HCT116 (cell line): ENCODE measurements at regions not wholly inside any gene's neighbourhood (a gene's known extent, or its start where the extent isn't known, plus 50 kb on each side); places are given as distances from the start of the nearest gene placed in this dataset.

Experiments
- ATAC-seq: fragments of 200-7000 bp; cut with Tn5 transposase; 2 replicates; pipeline ENCODE4 v1.9.1; 2020; ENCODE audit warnings: mild to moderate bottlenecking, moderate library complexity
- BruUV-seq: library from RNA; stranded (reverse); fragments of 400-500 nt; replicated peaks from 2 replicates; lab custom pipeline; 2021; lab: Mats Ljungman, UMichigan
- CTCF ChIA-PET: fragments of 300-600 bp; sonication (Branson Sonifier 250); formaldehyde crosslinking; loops from one replicate; lab custom pipeline; 2021; ENCODE audit warnings: antibody characterized with exemption; lab: Charles Lee
- POLR2A ChIA-PET: fragments of 300-600, 350-600 bp; sonication (Branson Sonifier 250); formaldehyde crosslinking; loops from one replicate; lab custom pipeline; 2021; ENCODE audit warnings: antibody characterized with exemption; lab: Charles Lee
- RAD21 ChIA-PET, 2 experiments: fragments of 300-600 bp; sonication (Branson Sonifier 250); formaldehyde crosslinking; loops; one replicate each; lab custom pipeline; 2023; ENCODE audit warnings: low total read pairs in 2 of 2; ENCODE audit not compliant: uncharacterized antibody in 2 of 2, unreplicated experiment in 2 of 2, low non-redundant PET in 1 of 2; lab: Charles Lee
- DNase-seq: peaks from one replicate; pipeline ENCODE4 v3.0.0-alpha.2; 2010; ENCODE audit warnings: low read depth, low spot score
- H2AFZ ChIP-seq: fragments of 200-600 bp; shearing (Covaris generic), sonication (generic); 2 replicates; pipeline ENCODE4 v1.6.1; 2017; ENCODE audit warnings: low read depth, mixed run types, mixed read lengths, antibody characterized with exemption, low read length; ENCODE audit not compliant: poor library complexity, severe bottlenecking
- H3K27ac ChIP-seq: 2 replicates; pipeline ENCODE4 v1.5.1; 2012; ENCODE audit warnings: low read depth, low read length
- H3K27me3 ChIP-seq: fragments of 200-600 bp; sonication (generic); 2 replicates; pipeline ENCODE4 v1.6.1; 2016; ENCODE audit warnings: mixed run types, low read length, mixed read lengths; ENCODE audit not compliant: insufficient read depth
- H3K36me3 ChIP-seq, 2 experiments: fragments of 200-500 bp in 1 of 2; fragments of 200-600 bp in 1 of 2; sonication (Bioruptor generic) in 1 of 2; sonication (generic) in 1 of 2; 2 replicates each; pipeline versions ENCODE4 v1.5.1 to v1.6.1; 2014 to 2016; ENCODE audit warnings: low read length in 2 of 2, inconsistent platforms in 1 of 2, mixed read lengths in 1 of 2, mixed run types in 1 of 2; ENCODE audit not compliant: insufficient read depth in 2 of 2, control insufficient read depth in 1 of 2
- H3K4me1 ChIP-seq, 2 experiments: fragments of 200-600 bp in 1 of 2; sonication (generic) in 1 of 2; 2 replicates each; pipeline versions ENCODE4 v1.5.1 to v1.6.1; 2012 to 2017; ENCODE audit warnings: low read length in 2 of 2, inconsistent platforms in 1 of 2, mild to moderate bottlenecking in 1 of 2, mixed read lengths in 1 of 2, mixed run types in 1 of 2, moderate library complexity in 1 of 2; ENCODE audit not compliant: insufficient read depth in 2 of 2, control insufficient read depth in 1 of 2
- H3K4me2 ChIP-seq: fragments of 200-600 bp; sonication (generic); 2 replicates; pipeline ENCODE4 v1.6.1; 2017; ENCODE audit warnings: mixed run types, low read length, mixed read lengths
- H3K4me3 ChIP-seq, 2 experiments: fragments of 200-600 bp in 1 of 2; sonication (generic) in 1 of 2; replicated peaks in 1 of 2; 2 replicates each; pipeline ENCODE4 v1.5.1; 2011 to 2016; ENCODE audit warnings: low read length in 2 of 2, control low read depth in 1 of 2, low read depth in 1 of 2, mild to moderate bottlenecking in 1 of 2, mixed read lengths in 1 of 2, mixed run types in 1 of 2
- H3K79me2 ChIP-seq: fragments of 200-600 bp; sonication (generic); 2 replicates; pipeline ENCODE4 v1.6.1; 2017; ENCODE audit warnings: mild to moderate bottlenecking, mixed run types, low read length, moderate library complexity, mixed read lengths; ENCODE audit not compliant: insufficient read depth
- H3K9ac ChIP-seq: fragments of 200-600 bp; sonication (generic); 2 replicates; pipeline ENCODE4 v1.6.1; 2016; ENCODE audit warnings: low read length, mixed read lengths
- H3K9me2 ChIP-seq: fragments of 200-600 bp; sonication (generic), shearing (Covaris generic); 2 replicates; pipeline ENCODE4 v1.6.1; 2017; ENCODE audit warnings: mixed run types, mild to moderate bottlenecking, moderate library complexity; ENCODE audit not compliant: insufficient read depth
- H3K9me3 ChIP-seq, 2 experiments: fragments of 200-500 bp in 1 of 2; fragments of 200-600 bp in 1 of 2; sonication (Bioruptor generic) in 1 of 2; sonication (generic) in 1 of 2; 2 replicates each; pipeline ENCODE4 v1.6.1; 2014 to 2017; ENCODE audit warnings: low read length in 2 of 2, mixed read lengths in 2 of 2, inconsistent platforms in 1 of 2, low read depth in 1 of 2, mild to moderate bottlenecking in 1 of 2, mixed run types in 1 of 2, moderate library complexity in 1 of 2; ENCODE audit not compliant: control insufficient read depth in 1 of 2, insufficient read depth in 1 of 2
- H4K20me1 ChIP-seq: fragments of 200-600 bp; sonication (generic), shearing (Covaris generic); 2 replicates; pipeline ENCODE4 v1.6.1; 2017; ENCODE audit warnings: mixed run types, mild to moderate bottlenecking, moderate library complexity; ENCODE audit not compliant: insufficient read depth
- CBX3 ChIP-seq: IDR thresholded peaks from 2 replicates; pipeline ENCODE4 v1.6.1; 2012; ENCODE audit warnings: low read depth
- ELF1 ChIP-seq: IDR thresholded peaks from 2 replicates; pipeline ENCODE4 v1.6.1; 2012; ENCODE audit warnings: low read depth, borderline replicate concordance
- FOSL1 ChIP-seq: IDR thresholded peaks from 2 replicates; pipeline ENCODE4 v1.6.1; 2012; ENCODE audit warnings: low read depth
- POLR2AphosphoS5 ChIP-seq: IDR thresholded peaks from 2 replicates; pipeline ENCODE4 v1.6.1; 2011; ENCODE audit warnings: mild to moderate bottlenecking, low read depth, low read length, moderate library complexity
- SP1 ChIP-seq: IDR thresholded peaks from 2 replicates; pipeline ENCODE4 v1.6.1; 2012; ENCODE audit warnings: low read depth
- SRF ChIP-seq: IDR thresholded peaks from 2 replicates; pipeline ENCODE4 v1.6.1; 2012; ENCODE audit warnings: low read depth
- YY1 ChIP-seq: IDR thresholded peaks from 2 replicates; pipeline ENCODE4 v1.6.1; 2011; ENCODE audit warnings: low read length, low read depth, moderate library complexity, mild to moderate bottlenecking; ENCODE audit not compliant: insufficient replicate concordance; ENCODE audit errors: extremely low read depth
- ZFX ChIP-seq: fragments of 450-650 bp; IDR thresholded peaks from 2 replicates; pipeline ENCODE4 v1.6.1; 2017
- intact Hi-C: fragments of 100-400 bp; cut with micrococcal nuclease; formaldehyde crosslinking; loops from 2 replicates; pipeline ENCODE4 v1.10.0; 2022
- TF ChIP-seq, protein P1 (sequence below): IDR thresholded peaks from 2 replicates; pipeline ENCODE4 v1.6.1; 2012
- TF ChIP-seq, protein P2 (sequence below): IDR thresholded peaks from 2 replicates; pipeline ENCODE4 v1.6.1; 2012

DNA sequence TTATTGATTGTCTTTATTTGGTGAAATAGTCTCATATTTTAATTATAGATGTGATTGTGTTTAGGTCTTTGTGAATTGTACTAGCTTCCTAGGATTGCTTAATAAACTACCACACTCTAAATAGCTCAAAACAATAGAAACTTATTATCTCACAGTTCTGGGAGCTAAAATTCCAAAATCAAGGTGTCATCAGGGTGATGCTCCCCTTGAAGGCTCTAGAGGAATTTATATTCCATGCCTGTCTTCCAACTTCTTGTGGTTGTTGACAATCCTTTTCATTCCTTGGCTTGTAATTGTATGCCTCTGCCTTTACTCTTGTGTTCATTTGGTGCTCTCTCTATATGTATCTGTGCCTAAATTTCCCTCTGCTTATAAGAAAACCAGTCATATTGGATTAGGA is 155.3 kb upstream of the AKR1E2 start:
- Histone ChIP-seq H3K4me3 (peak overlapping the region in 1 of 2 experiments; percentile 47; a peak in 1 of 4 replicates), H2AFZ (peak overlapping the region; percentile 76), H3K36me3 (no peaks in the 10 kb centered on the region), H3K4me1 (peaks cover 10 to 44% of the 10 kb centered on the region in 2 experiments)
- RAD21 ChIA-PET = no interaction called here
- DNase-seq = no peak
- TF ChIP-seq ELF1 (no peak), FOSL1 (0 out of 2 replicates have a peak, but pooled peaks have one; percentile 11), YY1 (no peak), CBX3 (0 out of 2 replicates have a peak, but pooled peaks have one; percentile 4), POLR2AphosphoS5 (no peak), SP1 (no peak), ZFX (no peak), SRF (no peak)
- TF ChIP-seq, protein P1, sequence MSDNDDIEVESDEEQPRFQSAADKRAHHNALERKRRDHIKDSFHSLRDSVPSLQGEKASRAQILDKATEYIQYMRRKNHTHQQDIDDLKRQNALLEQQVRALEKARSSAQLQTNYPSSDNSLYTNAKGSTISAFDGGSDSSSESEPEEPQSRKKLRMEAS = peak; percentile 38; the same call in 1 of the 2 replicates
- TF ChIP-seq, protein P2, sequence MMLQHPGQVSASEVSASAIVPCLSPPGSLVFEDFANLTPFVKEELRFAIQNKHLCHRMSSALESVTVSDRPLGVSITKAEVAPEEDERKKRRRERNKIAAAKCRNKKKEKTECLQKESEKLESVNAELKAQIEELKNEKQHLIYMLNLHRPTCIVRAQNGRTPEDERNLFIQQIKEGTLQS = no peak
- TF ChIP-seq, all 23 proteins: peak for 3
- peak; percentile 46 for ATAC-seq
- POLR2A ChIA-PET = interaction anchor here (0.7 to 1.4 kb wide), 2 partner anchors 7 to 317 kb away, joined by 3 read pairs; no protein-coding TSS in a partner anchor
- Histone ChIP-seq H3K4me2 (peak overlapping the region; percentile 74), H3K27ac (peak overlapping the region; percentile 69; the same call in 1 of the 2 replicates), H4K20me1 (no peaks in the 10 kb centered on the region), H3K79me2 (no peaks in the 10 kb centered on the region), H3K9me3 (no peaks in the 10 kb centered on the region), H3K9ac (peak overlapping the region; percentile 55), H3K27me3 (no peaks in the 10 kb centered on the region), H3K9me2 (no peaks in the 10 kb centered on the region)
- CTCF ChIA-PET = interaction anchor here (0.8 to 2.1 kb wide), 2 partner anchors 14 to 100 kb away, joined by 4 to 6 read pairs; no protein-coding TSS in a partner anchor
- no TSS peak for BruUV-seq
- intact Hi-C loops = loop anchor here (5.0 kb wide), 1 partner anchor 97 kb away; no protein-coding TSS in a partner anchor

DNA sequence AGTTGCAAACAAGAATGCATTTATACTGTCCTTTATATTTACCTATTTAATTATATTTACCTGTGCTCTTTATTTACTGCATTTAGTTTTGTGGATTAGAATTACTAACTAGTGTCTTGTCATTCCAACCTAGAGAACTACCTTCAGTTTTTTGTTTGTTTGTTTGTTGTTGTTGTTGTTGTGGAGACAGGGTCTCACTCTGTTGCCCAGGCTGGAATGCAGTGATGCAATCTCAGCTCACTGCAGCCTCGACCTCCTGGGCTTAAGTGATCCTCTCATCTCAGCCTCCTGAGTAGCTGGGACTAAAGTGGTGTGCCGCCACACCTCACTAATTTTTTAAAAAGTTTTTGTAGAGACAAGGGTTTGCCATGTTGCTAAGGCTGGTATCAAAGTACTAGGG is 156.4 kb upstream of the AKR1E2 start:
- H3K4me3 ChIP-seq = no peak overlapping the region
- H4K20me1 ChIP-seq = no peaks in the 10 kb centered on the region
- H3K27me3 ChIP-seq = no peaks in the 10 kb centered on the region
- no peak for DNase-seq
- no peaks in the 10 kb centered on the region for H3K9me3 ChIP-seq
- H3K4me2 ChIP-seq = no peak overlapping the region
- ChIA-PET POLR2A (no interaction called here), RAD21 (no interaction called here), CTCF (interaction anchor here (2.1 kb wide), 1 partner anchor 13 kb away, joined by 6 read pairs; no protein-coding TSS in a partner anchor)
- peak overlapping the region; percentile 63 for H2AFZ ChIP-seq
- no peak overlapping the region for H3K9ac ChIP-seq
- BruUV-seq = no TSS peak
- no peaks in the 10 kb centered on the region for H3K79me2 ChIP-seq
- intact Hi-C loops = loop anchor here (10.0 kb wide), 1 partner anchor 1205 kb away; no protein-coding TSS in a partner anchor
- peaks cover 10 to 53% of the 10 kb centered on the region in 2 experiments for H3K4me1 ChIP-seq
- no peak for ATAC-seq
- H3K36me3 ChIP-seq = no peaks in the 10 kb centered on the region
- no peak overlapping the region for H3K27ac ChIP-seq
- H3K9me2 ChIP-seq = no peaks in the 10 kb centered on the region
- TF ChIP-seq CBX3 = peak; percentile 42; the same call in 1 of the 2 replicates
- TF ChIP-seq, protein P2 = no peak
